ENCODE measurements at regions not wholly inside any gene's neighbourhood (a gene's known extent, or its start where the extent isn't known, plus 50 kb on each side); places are given as distances from the start of the nearest gene placed in this dataset.
"Not testable (repeated sequence)": the region's sequence is repeated elsewhere in the genome, so short reads cannot be mapped to it uniquely, and the experiment has no call there.

DNA sequence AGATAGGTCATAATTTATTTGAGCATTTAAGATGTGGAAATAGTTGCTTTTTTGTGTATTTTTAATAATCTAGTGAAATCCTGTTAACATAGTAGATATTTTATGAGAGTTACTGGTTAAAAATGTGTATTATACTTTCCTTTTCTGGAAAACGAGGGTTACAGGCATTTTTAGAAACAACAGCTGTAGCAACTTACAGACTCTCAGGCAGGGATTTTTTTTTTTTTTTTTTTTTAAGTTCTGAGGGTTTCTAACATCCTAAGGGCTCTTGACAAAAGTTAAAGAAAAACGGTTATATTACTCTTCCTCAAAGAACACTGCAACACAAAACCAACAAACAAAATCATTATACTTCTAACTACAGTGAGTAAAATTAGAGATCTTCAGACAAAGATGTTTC, 205.9 kb downstream of the ACKR3 start:
- DNase-seq (no peak), ATAC-seq (ENCODE audit: low read depth in 2 of 2) (no peak)
- Mint-ChIP-seq H3K4me3 (no peak overlapping the region), H3K27ac (no peak overlapping the region), H3K27me3 (peaks cover 0 to 10% (median 9%) of the 10 kb centered on the region in 3 donors), H3K9me3 (peaks cover 0 to 6% (median 0%) of the 10 kb centered on the region in 7 donors), H3K36me3 (no peaks in the 10 kb centered on the region), H3K4me1 (no peaks in the 10 kb centered on the region)

DNA sequence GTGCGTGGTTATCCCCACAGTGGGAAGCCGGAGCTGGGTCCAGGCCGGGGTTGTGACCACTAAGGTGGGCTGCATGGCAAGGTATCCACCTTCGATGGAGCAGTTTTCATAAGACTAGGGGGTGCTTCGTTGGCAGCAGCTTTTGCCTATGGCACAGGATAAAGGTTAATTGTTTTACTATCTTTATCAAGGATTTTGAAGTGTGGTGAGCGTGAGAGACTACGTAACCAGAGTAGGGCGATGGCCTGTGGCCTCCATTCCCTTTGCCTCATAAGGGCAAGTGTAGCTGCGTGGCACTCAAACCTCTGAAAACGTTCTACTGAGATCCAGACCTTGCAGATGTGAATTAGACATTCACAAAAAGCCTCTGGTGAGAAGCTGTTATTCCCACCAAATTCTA, 206.6 kb downstream of the ACKR3 start:
- H3K4me3 Mint-ChIP-seq, result no peak overlapping the region
- H3K27me3 Mint-ChIP-seq, result peaks cover 0 to 10% (median 9%) of the 10 kb centered on the region in 3 donors
- DNase-seq (no peak), ATAC-seq (ENCODE audit: low read depth in 2 of 2) (no peak)
- H3K27ac Mint-ChIP-seq, result no peak overlapping the region
- H3K36me3 Mint-ChIP-seq, result no peaks in the 10 kb centered on the region
- peaks cover 0 to 3% (median 0%) of the 10 kb centered on the region in 7 donors for H3K9me3 Mint-ChIP-seq
- H3K4me1 Mint-ChIP-seq, result no peaks in the 10 kb centered on the region

DNA sequence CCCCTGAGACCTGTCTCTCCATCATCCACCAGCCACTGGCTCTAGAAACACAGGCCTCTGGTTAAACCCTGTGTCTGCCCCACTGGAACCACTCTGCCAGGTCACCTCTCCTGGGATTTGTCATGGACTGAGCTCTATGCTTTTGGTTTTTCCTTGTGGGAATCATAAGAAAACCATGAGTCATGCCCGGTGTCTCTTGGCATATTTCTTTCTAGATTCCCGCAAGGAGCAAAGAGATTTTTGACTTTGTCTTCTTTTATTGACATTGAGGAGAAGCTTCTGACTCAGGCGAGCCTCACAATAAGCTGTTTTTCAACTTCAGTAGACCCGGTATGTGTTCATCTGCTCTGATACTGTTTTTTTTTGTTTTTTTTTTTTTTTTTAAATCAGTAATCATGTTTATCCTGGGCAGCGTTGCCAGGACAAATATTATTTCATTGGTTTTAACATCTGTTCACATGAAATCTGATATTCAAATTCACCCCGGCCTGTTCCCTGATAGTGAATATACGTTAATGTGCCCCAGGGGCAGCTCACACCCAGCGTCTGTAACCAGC, 207.1 kb downstream of the ACKR3 start:
- ATAC-seq (ENCODE audit: low read depth in 2 of 2), result no peak
- H3K4me1 Mint-ChIP-seq, result no peaks in the 10 kb centered on the region
- no peak overlapping the region for H3K27ac Mint-ChIP-seq
- peaks cover 0 to 3% (median 0%) of the 10 kb centered on the region in 7 donors for H3K9me3 Mint-ChIP-seq
- no peaks in the 10 kb centered on the region for H3K36me3 Mint-ChIP-seq
- no peak overlapping the region for H3K4me3 Mint-ChIP-seq
- H3K27me3 Mint-ChIP-seq, result peaks cover 0 to 14% (median 9%) of the 10 kb centered on the region in 3 donors
- DNase-seq, result no peak

DNA sequence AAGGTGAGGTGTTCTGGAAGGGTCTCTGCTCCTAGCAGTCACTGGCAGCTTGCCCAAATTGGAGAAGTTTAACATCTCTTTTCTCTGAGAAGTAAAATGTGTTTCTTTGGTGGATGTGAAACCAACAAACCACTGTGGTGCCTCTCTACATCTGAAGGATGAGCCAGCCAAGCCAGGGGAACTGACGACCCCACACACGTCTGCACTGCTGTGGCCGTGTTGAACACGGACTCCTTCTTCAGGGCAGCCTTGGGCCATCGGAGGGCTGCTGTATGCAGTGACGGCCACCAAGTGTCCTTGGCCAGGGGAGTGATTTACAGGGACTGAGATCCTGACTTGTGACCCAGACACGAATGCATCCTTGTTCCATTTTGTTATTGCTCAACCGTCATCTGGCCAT, 207.8 kb downstream of the ACKR3 start:
- no peak for DNase-seq
- Mint-ChIP-seq H3K36me3 (no peaks in the 10 kb centered on the region), H3K9me3 (peaks cover 0 to 3% (median 0%) of the 10 kb centered on the region in 7 donors), H3K4me1 (no peaks in the 10 kb centered on the region), H3K27ac (no peak overlapping the region), H3K27me3 (peaks cover 0 to 14% (median 12%) of the 10 kb centered on the region in 3 donors), H3K4me3 (no peak overlapping the region)
- ATAC-seq (ENCODE audit: low read depth in 2 of 2), result no peak

DNA sequence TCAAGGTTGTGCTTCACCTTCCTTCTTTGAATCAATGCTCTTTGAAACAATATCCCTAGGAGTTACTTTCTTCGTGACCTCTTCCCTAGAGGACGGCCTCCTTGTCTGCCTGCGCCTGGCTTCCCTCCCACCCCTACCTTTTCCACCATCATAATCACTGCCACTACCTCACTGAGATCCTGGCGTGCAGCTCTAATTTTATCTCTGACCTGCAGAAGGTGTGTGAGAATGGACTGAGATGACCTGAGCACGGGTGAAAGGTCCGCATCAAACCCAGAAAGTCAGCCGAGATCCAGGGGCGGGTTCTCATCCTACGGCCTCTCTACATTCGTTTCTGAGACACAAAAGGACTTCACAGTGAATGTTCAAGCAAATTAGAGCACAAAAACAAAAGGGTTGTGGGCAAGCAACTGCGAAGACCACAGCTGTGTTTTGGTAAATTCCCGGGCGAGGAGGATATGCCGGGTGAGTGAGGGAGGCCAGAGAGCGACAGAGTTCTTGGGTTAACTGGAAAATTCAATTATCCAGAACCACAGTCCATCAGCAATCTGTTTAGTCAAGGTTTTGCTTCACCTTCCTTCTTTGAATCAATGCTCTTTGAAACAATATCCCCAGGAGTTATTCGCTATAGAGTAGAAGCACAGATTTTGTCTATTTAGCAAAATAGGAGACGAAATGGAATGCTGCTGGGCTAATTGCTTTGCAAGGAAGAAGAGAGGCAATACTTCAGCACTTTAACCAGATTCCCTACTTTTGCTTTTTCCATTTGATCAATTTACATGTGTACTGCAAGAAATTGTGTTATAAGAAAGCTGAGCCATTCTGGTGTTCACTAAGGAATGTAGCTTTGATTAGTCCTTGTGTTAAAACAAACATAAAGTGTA, 212.6 kb downstream of the ACKR3 start:
- Mint-ChIP-seq H3K4me3 (no peak overlapping the region), H3K27ac (no peak overlapping the region), H3K27me3 (peaks cover 11 to 18% (median 12%) of the 10 kb centered on the region in 3 donors), H3K36me3 (no peaks in the 10 kb centered on the region), H3K4me1 (no peaks in the 10 kb centered on the region), H3K9me3 (peaks cover 0 to 12% (median 3%) of the 10 kb centered on the region in 7 donors)
- ATAC-seq (ENCODE audit: low read depth in 2 of 2), result no peak
- no peak for DNase-seq

DNA sequence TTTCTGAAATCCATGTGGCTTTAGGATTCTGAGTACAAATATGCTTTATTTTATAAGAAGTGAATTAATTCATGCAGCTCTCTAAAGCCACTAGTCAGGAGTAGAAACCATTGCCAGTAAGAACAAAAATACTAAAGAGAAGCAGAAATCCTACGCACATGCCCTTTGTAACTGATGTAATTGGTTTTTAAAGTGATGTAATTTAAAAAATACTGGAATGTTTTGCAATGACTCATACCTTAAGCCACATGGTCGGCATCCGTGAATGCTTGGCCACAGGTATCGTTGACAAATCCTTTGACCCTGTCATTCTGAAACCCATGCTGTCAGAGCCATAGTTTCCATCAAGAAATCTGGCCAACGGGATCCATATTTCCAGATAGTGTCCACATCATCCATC, 213.3 kb downstream of the ACKR3 start:
- no peak for DNase-seq
- no peak overlapping the region for H3K27ac Mint-ChIP-seq
- H3K27me3 Mint-ChIP-seq, result peaks cover 12 to 18% (median 18%) of the 10 kb centered on the region in 3 donors

DNA sequence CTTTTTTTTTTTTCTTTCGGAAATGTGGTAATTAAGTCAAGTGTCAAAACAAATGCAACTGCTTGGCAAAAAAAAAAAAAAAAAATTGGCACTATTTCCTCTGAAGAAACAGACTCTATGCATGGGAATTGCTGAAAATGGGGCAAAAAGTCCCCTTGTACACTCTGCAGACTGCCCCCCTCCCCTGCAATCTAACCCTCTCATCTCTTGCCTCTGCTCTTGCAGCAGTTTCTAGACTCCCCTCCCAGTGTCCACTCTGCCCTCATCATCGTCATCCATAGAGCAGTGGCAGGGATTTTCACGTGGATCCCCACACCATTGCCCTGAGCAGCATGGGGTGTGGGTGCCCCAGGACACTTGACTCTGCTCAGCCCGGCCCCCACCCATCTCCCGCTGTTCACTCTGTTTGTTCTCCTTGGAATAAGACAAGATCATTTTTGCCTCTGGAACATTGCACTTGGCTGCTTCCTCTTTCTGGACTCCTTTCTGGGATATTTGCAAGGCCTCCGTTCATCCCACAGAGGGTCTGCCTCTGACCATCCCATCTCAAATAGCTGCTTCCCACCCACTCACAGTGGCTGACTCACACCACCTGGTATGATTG, 213.9 kb downstream of the ACKR3 start:
- no peak overlapping the region for H3K27ac Mint-ChIP-seq
- DNase-seq, result no peak
- H3K4me3 Mint-ChIP-seq, result no peak overlapping the region
- ATAC-seq (ENCODE audit: low read depth in 2 of 2), result no peak
- peaks cover 0 to 6% of the 10 kb centered on the region in 2 donors for H3K36me3 Mint-ChIP-seq
- peaks cover 0 to 12% (median 3%) of the 10 kb centered on the region in 7 donors for H3K9me3 Mint-ChIP-seq
- no peaks in the 10 kb centered on the region for H3K4me1 Mint-ChIP-seq
- H3K27me3 Mint-ChIP-seq, result peaks cover 12 to 18% (median 18%) of the 10 kb centered on the region in 3 donors

More for the DNA sequence above, 213.3 kb downstream of the ACKR3 start:
- H3K4me1 Mint-ChIP-seq, result no peaks in the 10 kb centered on the region
- no peak overlapping the region for H3K4me3 Mint-ChIP-seq
- ATAC-seq (ENCODE audit: low read depth in 2 of 2), result no peak
- H3K9me3 Mint-ChIP-seq, result peaks cover 0 to 12% (median 3%) of the 10 kb centered on the region in 7 donors
- peaks cover 0 to 6% of the 10 kb centered on the region in 2 donors for H3K36me3 Mint-ChIP-seq

DNA sequence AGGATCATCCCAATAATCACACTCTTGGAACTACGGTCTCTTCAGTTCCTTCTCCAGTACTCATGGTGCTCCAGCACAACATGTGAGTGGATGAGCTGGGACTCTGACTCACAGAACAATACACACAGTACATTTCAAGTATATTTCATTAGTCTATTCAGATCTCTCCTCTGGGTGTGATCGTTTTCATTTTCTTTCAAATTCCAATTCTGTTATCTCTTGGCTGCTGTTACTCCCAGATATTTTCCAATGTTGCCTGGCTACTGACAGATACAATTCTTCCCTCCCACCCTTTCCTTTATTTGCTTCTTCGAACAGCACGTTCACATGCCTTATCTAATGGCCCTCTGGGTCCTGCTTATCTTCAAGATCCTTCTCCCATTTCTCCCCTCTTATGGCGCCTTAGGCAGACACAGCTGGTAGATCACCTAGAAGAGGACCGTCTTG, 216.0 kb downstream of the ACKR3 start:
- Mint-ChIP-seq H3K27me3 (peaks cover 12 to 21% (median 18%) of the 10 kb centered on the region in 3 donors), H3K27ac (peak overlapping the region in 1 of 6 donors; percentile 1), H3K4me1 (no peaks in the 10 kb centered on the region), H3K9me3 (peaks cover 0 to 12% (median 2%) of the 10 kb centered on the region in 7 donors), H3K36me3 (peaks cover 0 to 6% of the 10 kb centered on the region in 2 donors), H3K4me3 (no peak overlapping the region)
- ATAC-seq (ENCODE audit: low read depth in 2 of 2) (no peak), DNase-seq (no peak)

DNA sequence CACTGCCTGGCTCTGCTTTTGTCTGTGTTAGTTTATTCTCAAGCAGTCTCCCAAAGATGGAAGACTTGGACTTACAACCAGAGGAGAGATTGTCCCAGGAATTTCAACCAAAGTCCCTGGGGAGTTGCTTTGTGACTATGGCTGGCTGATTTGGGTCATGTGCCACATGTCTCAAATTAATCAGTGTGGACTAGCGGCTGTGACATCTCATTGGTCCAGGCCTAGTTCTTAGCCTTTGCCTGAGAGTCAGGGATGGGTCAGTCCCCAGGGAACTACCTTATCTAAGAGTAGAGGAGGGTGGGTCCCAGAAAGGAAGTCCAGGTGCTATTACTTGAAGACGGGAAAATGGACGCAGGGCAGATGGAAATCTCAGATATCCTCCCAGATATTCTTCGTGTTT, 217.1 kb downstream of the ACKR3 start:
- no peak for DNase-seq
- Mint-ChIP-seq H3K4me3 (no peak overlapping the region), H3K4me1 (no peaks in the 10 kb centered on the region), H3K27ac (no peak overlapping the region), H3K9me3 (peaks cover 0 to 12% (median 2%) of the 10 kb centered on the region in 7 donors), H3K27me3 (peaks cover 13 to 26% (median 18%) of the 10 kb centered on the region in 3 donors), H3K36me3 (peaks cover 0 to 6% of the 10 kb centered on the region in 2 donors)
- no peak for ATAC-seq (ENCODE audit: low read depth in 2 of 2)

DNA sequence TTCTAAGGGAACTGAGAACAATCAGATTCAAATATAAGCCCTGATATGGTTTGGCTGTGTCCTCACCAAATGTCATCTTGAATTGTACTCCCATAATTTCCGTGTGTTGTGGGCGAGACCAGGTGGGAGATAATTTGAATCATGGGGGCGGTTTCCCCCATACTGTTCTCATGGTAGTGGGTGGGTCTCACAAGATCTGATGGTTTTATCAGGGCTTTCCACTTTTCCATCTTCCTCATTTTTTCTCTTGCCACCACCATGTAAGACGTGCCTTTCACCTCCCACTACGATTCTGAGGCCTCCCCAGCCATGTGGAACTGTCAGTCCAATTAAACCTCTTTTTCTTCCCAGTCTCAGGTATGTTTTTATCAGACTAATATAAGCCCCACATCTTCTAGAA, 217.8 kb downstream of the ACKR3 start:
- peaks cover 13 to 22% (median 18%) of the 10 kb centered on the region in 3 donors for H3K27me3 Mint-ChIP-seq
- not testable (repeated sequence) for DNase-seq; H3K36me3 Mint-ChIP-seq; H3K4me3 Mint-ChIP-seq; H3K4me1 Mint-ChIP-seq; ATAC-seq (ENCODE audit: low read depth in 2 of 2); H3K27ac Mint-ChIP-seq
- peaks cover 0 to 12% (median 2%) of the 10 kb centered on the region in 7 donors for H3K9me3 Mint-ChIP-seq

DNA sequence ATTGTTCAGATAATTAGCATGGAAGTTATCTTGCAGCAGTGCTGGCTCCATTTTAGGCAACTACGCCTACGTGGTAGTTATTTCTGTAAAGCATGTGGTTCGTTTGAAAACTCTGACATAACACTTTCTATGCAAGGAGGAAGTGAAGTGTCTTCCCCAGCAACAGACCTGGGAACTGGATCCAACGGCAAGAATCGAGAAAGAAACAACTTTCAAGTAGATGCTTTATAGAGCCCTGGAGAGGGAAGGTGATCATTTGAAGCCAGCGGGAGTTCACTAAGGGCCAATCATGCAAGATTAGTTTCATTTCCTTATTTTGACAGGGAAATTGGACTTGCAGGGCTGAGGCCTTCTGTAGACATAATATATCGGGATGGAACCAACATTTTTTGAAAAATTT, 218.3 kb downstream of the ACKR3 start:
- peaks cover 0 to 6% of the 10 kb centered on the region in 2 donors for H3K36me3 Mint-ChIP-seq
- no peak for DNase-seq
- peaks cover 13 to 19% (median 18%) of the 10 kb centered on the region in 3 donors for H3K27me3 Mint-ChIP-seq
- no peak overlapping the region for H3K27ac Mint-ChIP-seq
- ATAC-seq (ENCODE audit: low read depth in 2 of 2), result no peak
- peaks cover 0 to 12% (median 2%) of the 10 kb centered on the region in 7 donors for H3K9me3 Mint-ChIP-seq
- no peaks in the 10 kb centered on the region for H3K4me1 Mint-ChIP-seq
- H3K4me3 Mint-ChIP-seq, result no peak overlapping the region

DNA sequence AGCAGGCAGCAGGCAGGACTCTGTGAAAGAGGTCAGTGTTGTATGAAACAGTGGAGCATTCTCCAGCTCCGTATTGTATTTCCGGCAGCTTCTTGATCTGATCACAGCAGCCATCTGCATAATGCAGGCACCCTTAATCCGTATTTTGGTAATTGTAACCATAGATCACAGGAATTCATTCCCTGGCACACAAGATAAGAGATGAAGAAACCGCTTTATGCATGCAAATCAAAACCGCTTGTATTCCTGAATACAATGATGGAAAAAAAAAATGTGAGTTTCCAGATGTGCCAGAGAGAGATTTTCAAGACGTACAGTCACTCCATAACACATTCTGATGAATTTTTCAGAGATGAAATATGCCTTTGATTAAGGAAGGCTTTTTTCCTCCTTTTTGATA, 221.3 kb downstream of the ACKR3 start:
- H3K36me3 Mint-ChIP-seq, result peaks cover 0 to 6% of the 10 kb centered on the region in 2 donors
- H3K27me3 Mint-ChIP-seq, result peaks cover under 1 to 15% (median 8%) of the 10 kb centered on the region in 3 donors
- no peaks in the 10 kb centered on the region for H3K4me1 Mint-ChIP-seq
- peaks cover 0 to 3% (median 0%) of the 10 kb centered on the region in 7 donors for H3K9me3 Mint-ChIP-seq
- ATAC-seq (ENCODE audit: low read depth in 2 of 2) (no peak), DNase-seq (no peak)
- no peak overlapping the region for H3K4me3 Mint-ChIP-seq
- peak overlapping the region in 1 of 6 donors; percentile 12 for H3K27ac Mint-ChIP-seq

All from naive B cell (primary cell).